ENCODE measurements at regions not wholly inside any gene's neighbourhood (a gene's known extent, or its start where the extent isn't known, plus 50 kb on each side); places are given as distances from the start of the nearest gene placed in this dataset.

DNA sequence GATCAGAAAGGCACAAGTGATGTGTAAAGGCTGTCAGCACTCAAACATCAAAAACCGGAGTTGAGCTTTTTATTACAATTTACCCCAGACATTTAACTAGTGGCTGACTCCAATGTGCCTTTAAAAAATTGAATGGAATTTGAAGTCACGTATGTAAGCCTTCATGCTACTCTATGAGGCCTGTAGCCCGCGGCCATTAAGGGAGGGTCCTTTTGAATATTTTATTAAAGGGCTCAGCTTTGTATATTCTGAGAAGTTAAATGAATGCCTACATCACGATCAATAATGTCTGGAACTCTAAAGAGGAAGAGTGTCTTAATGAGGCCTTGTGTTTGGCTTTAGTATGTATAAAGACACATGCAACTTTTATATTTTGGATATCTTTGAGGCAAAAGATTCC, 916.6 kb upstream of the CELF2 start:
- Histone ChIP-seq H3K36me3 (ENCODE audit: control insufficient read depth in 2 of 2, insufficient read depth in 2 of 2, low read length in 1 of 2) (no peaks in the 10 kb centered on the region), H3K27ac (ENCODE audit: low read depth in 2 of 2, low read length in 1 of 2) (no peak overlapping the region), H3K4me1 (ENCODE audit: control insufficient read depth in 2 of 2, insufficient read depth in 2 of 2, low read length in 1 of 2) (no peaks in the 10 kb centered on the region), H3K9me3 (ENCODE audit: control insufficient read depth in 2 of 2, insufficient read depth in 1 of 2, low read depth in 1 of 2, low read length in 1 of 2) (no peaks in the 10 kb centered on the region), H3K27me3 (ENCODE audit: control insufficient read depth in 1 of 2, insufficient read depth in 2 of 2, low read length in 2 of 2) (no peaks in the 10 kb centered on the region), H3K4me3 (ENCODE audit: low read depth in 1 of 2, low read length in 2 of 2) (no peak overlapping the region)
- WGBS, 2 donors = 90% methylated on average over 5 of the region's 5 CpGs

DNA sequence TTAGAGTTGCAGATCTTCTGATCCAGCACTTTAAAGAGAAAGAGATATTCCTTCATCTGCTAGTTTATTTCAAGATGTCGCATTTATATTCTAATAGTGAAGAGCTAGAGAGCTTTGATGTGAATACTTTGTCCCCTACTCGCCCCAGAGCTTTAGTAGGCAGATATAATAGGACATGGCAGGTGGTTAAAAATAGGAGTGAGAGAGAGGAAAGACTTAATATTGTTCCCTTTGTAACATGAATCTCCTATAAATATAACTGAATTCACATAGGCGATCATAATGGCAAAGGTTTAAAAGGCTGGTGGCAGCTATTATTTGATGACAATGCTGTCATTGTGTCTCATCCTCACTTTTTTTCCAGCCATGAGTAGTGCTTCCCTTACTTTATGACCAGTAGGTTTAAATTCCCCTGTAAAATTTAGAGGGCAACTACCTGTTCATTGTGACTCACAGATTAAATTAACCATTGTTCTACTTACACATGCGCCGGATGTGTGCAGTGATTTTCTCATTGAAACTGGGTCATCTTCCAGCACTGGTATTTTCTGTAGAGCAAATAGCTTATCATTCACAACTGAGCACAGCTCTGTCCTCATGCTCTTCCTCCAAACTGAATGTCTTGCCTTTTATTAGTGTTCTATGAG, 906.7 kb upstream of the CELF2 start:
- H3K4me3 ChIP-seq (ENCODE audit: low read depth in 1 of 2, low read length in 2 of 2) = no peak overlapping the region
- no peaks in the 10 kb centered on the region for H3K27me3 ChIP-seq (ENCODE audit: control insufficient read depth in 1 of 2, insufficient read depth in 2 of 2, low read length in 2 of 2)
- H3K27ac ChIP-seq (ENCODE audit: low read depth in 2 of 2, low read length in 1 of 2) = no peak overlapping the region
- WGBS, 2 donors = 79 to 88% methylated on average over 5 of the region's 5 CpGs
- no peaks in the 10 kb centered on the region for H3K36me3 ChIP-seq (ENCODE audit: control insufficient read depth in 2 of 2, insufficient read depth in 2 of 2, low read length in 1 of 2)
- H3K4me1 ChIP-seq (ENCODE audit: control insufficient read depth in 2 of 2, insufficient read depth in 2 of 2, low read length in 1 of 2) = no peaks in the 10 kb centered on the region
- no peaks in the 10 kb centered on the region for H3K9me3 ChIP-seq (ENCODE audit: control insufficient read depth in 2 of 2, insufficient read depth in 1 of 2, low read depth in 1 of 2, low read length in 1 of 2)

DNA sequence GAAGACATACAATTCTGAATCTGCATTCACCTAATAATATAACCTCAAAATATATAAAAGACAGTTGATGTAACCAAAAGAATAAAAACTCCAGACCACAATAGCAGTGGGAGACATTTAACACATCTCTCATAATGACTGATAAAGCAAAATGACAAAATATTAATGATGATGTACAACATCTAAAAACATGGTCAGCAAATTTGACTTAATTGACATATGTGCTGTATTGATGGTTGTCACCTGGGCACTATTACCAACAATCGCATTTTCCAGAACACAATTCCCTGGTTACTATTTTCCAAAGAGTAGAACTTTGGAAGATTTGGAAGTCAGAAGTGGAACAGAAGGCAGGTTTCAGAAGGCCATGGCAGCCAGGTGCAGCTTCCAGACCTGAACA, 899.5 kb upstream of the CELF2 start:
- H3K36me3 ChIP-seq (ENCODE audit: control insufficient read depth in 2 of 2, insufficient read depth in 2 of 2, low read length in 1 of 2) = no peaks in the 10 kb centered on the region
- H3K9me3 ChIP-seq (ENCODE audit: control insufficient read depth in 2 of 2, insufficient read depth in 1 of 2, low read depth in 1 of 2, low read length in 1 of 2) = no peaks in the 10 kb centered on the region
- WGBS, 2 donors = 96 to 98% methylated on average over 1 of the region's 1 CpG
- no peaks in the 10 kb centered on the region for H3K4me1 ChIP-seq (ENCODE audit: control insufficient read depth in 2 of 2, insufficient read depth in 2 of 2, low read length in 1 of 2)
- H3K27me3 ChIP-seq (ENCODE audit: control insufficient read depth in 1 of 2, insufficient read depth in 2 of 2, low read length in 2 of 2) = no peaks in the 10 kb centered on the region
- no peak overlapping the region for H3K4me3 ChIP-seq (ENCODE audit: low read depth in 1 of 2, low read length in 2 of 2)
- no peak overlapping the region for H3K27ac ChIP-seq (ENCODE audit: low read depth in 2 of 2, low read length in 1 of 2)

DNA sequence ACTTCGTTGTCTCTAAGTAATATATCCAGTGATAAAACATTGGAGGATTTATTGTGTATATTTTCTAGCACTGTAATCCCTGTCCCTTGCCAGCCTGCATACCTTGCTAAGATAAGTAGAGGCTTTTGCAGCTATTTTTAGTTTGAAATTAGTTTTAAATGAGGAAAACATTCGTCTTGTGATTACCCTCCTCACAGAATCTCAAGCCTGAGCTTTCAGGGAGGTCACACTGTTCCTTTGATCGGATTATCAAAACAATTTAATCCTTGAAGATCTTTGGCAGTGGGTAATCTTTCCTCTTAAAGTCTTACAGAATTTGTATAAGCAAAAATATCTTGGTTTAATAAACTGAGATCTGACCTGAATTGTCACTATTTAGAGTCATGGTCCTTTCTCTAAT, 897.0 kb upstream of the CELF2 start:
- no peaks in the 10 kb centered on the region for H3K4me1 ChIP-seq (ENCODE audit: control insufficient read depth in 2 of 2, insufficient read depth in 2 of 2, low read length in 1 of 2)
- H3K27me3 ChIP-seq (ENCODE audit: control insufficient read depth in 1 of 2, insufficient read depth in 2 of 2, low read length in 2 of 2) = no peaks in the 10 kb centered on the region
- no peaks in the 10 kb centered on the region for H3K36me3 ChIP-seq (ENCODE audit: control insufficient read depth in 2 of 2, insufficient read depth in 2 of 2, low read length in 1 of 2)
- no peak overlapping the region for H3K4me3 ChIP-seq (ENCODE audit: low read depth in 1 of 2, low read length in 2 of 2)
- H3K27ac ChIP-seq (ENCODE audit: low read depth in 2 of 2, low read length in 1 of 2) = no peak overlapping the region
- WGBS, 2 donors = 34 to 38% methylated on average over 3 of the region's 3 CpGs
- no peaks in the 10 kb centered on the region for H3K9me3 ChIP-seq (ENCODE audit: control insufficient read depth in 2 of 2, insufficient read depth in 1 of 2, low read depth in 1 of 2, low read length in 1 of 2)

DNA sequence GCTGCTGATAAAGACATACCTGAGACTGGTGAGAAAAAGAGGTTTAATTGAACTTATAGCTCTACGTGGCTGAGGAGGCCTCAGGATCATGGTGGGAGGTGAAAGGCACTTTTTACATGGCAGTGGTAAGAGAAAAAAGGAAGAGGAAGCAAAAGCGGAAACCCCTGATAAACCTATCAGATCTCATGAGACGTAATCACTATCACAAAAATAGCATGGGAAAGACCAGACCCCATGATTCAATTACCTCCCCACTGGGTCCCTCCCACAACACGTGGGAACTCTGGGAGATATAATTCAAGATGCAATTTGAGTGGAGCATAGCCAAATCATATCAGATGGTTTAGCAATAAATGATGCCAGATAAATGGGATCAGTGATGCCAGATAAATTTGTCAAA, 892.0 kb upstream of the CELF2 start:
- no peaks in the 10 kb centered on the region for H3K36me3 ChIP-seq (ENCODE audit: control insufficient read depth in 2 of 2, insufficient read depth in 2 of 2, low read length in 1 of 2)
- H3K4me3 ChIP-seq (ENCODE audit: low read depth in 1 of 2, low read length in 2 of 2) = no peak overlapping the region
- H3K27ac ChIP-seq (ENCODE audit: low read depth in 2 of 2, low read length in 1 of 2) = no peak overlapping the region
- H3K4me1 ChIP-seq (ENCODE audit: control insufficient read depth in 2 of 2, insufficient read depth in 2 of 2, low read length in 1 of 2) = no peaks in the 10 kb centered on the region
- no peaks in the 10 kb centered on the region for H3K9me3 ChIP-seq (ENCODE audit: control insufficient read depth in 2 of 2, insufficient read depth in 1 of 2, low read depth in 1 of 2, low read length in 1 of 2)
- H3K27me3 ChIP-seq (ENCODE audit: control insufficient read depth in 1 of 2, insufficient read depth in 2 of 2, low read length in 2 of 2) = no peaks in the 10 kb centered on the region
- 68 to 70% methylated on average over 4 of the region's 4 CpGs for WGBS, 2 donors

DNA sequence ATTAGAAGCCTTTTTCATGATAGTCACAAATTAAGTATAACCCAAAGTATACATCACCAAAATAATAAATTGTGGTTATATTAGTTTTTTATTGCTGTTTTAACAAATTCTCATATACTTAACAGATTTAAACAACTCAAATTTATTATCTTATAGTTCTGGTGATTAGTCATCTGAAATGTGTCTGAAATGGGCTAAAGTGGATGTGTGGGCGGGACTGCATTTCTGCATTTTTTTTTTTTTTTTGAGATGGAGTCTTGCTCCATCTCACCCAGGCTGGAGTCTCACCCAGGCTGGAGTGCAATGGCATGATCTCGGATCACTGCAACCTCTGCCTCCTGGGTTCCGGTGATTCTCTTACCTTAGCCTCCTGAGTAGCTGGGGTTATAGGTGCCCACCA, 891.5 kb upstream of the CELF2 start:
- Histone ChIP-seq H3K36me3 (ENCODE audit: control insufficient read depth in 2 of 2, insufficient read depth in 2 of 2, low read length in 1 of 2) (no peaks in the 10 kb centered on the region), H3K4me3 (ENCODE audit: low read depth in 1 of 2, low read length in 2 of 2) (no peak overlapping the region), H3K4me1 (ENCODE audit: control insufficient read depth in 2 of 2, insufficient read depth in 2 of 2, low read length in 1 of 2) (no peaks in the 10 kb centered on the region), H3K9me3 (ENCODE audit: control insufficient read depth in 2 of 2, insufficient read depth in 1 of 2, low read depth in 1 of 2, low read length in 1 of 2) (no peaks in the 10 kb centered on the region), H3K27ac (ENCODE audit: low read depth in 2 of 2, low read length in 1 of 2) (no peak overlapping the region), H3K27me3 (ENCODE audit: control insufficient read depth in 1 of 2, insufficient read depth in 2 of 2, low read length in 2 of 2) (no peaks in the 10 kb centered on the region)
- WGBS, 2 donors = 92 to 95% methylated on average over 3 of the region's 3 CpGs

DNA sequence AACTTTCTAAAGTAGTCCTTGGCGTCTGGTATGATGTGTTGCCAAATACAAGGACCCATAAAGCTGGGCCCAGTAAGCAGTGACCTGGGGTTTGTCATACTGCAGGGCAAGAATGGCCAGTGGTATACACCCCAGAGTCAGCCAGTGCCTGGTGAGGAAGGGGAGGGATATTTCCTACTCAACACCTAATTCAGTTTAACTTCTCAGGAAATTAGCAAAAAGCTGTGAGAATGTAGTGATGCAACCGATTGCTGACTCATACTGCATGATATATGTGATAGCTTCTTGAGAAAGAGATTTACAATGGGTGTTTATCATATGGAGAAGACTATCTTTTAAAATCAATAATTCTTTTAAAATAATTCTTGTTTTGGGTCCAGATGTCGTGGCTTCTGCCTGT, 889.3 kb upstream of the CELF2 start:
- WGBS, 2 donors = 70 to 74% methylated on average over 3 of the region's 3 CpGs
- Histone ChIP-seq H3K36me3 (ENCODE audit: control insufficient read depth in 2 of 2, insufficient read depth in 2 of 2, low read length in 1 of 2) (no peaks in the 10 kb centered on the region), H3K27me3 (ENCODE audit: control insufficient read depth in 1 of 2, insufficient read depth in 2 of 2, low read length in 2 of 2) (no peaks in the 10 kb centered on the region), H3K4me3 (ENCODE audit: low read depth in 1 of 2, low read length in 2 of 2) (no peak overlapping the region), H3K4me1 (ENCODE audit: control insufficient read depth in 2 of 2, insufficient read depth in 2 of 2, low read length in 1 of 2) (no peaks in the 10 kb centered on the region), H3K27ac (ENCODE audit: low read depth in 2 of 2, low read length in 1 of 2) (no peak overlapping the region), H3K9me3 (ENCODE audit: control insufficient read depth in 2 of 2, insufficient read depth in 1 of 2, low read depth in 1 of 2, low read length in 1 of 2) (no peaks in the 10 kb centered on the region)

DNA sequence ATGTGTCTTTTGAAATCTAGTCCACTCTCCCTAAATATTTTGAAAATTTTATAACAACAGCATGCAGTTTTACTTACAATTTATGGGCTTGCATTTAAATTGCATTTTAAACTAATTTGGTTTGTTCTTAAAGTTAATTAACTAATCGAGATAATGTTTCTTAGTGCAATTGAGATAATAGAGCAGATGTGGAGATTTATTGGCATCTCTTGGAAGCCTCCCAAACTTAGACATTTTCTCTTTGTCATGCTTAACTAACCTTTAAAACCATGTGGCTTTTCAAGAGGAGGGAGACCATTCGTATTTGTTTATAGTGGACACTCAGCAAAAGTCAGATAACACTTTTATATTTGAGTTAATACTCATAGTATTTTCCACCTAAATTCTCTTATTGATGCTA, 887.0 kb upstream of the CELF2 start:
- H3K4me3 ChIP-seq (ENCODE audit: low read depth in 1 of 2, low read length in 2 of 2) = no peak overlapping the region
- H3K27ac ChIP-seq (ENCODE audit: low read depth in 2 of 2, low read length in 1 of 2) = no peak overlapping the region
- WGBS, 2 donors = 64 to 70% methylated on average over 2 of the region's 2 CpGs
- no peaks in the 10 kb centered on the region for H3K9me3 ChIP-seq (ENCODE audit: control insufficient read depth in 2 of 2, insufficient read depth in 1 of 2, low read depth in 1 of 2, low read length in 1 of 2)
- no peaks in the 10 kb centered on the region for H3K4me1 ChIP-seq (ENCODE audit: control insufficient read depth in 2 of 2, insufficient read depth in 2 of 2, low read length in 1 of 2)
- no peaks in the 10 kb centered on the region for H3K27me3 ChIP-seq (ENCODE audit: control insufficient read depth in 1 of 2, insufficient read depth in 2 of 2, low read length in 2 of 2)
- no peaks in the 10 kb centered on the region for H3K36me3 ChIP-seq (ENCODE audit: control insufficient read depth in 2 of 2, insufficient read depth in 2 of 2, low read length in 1 of 2)

DNA sequence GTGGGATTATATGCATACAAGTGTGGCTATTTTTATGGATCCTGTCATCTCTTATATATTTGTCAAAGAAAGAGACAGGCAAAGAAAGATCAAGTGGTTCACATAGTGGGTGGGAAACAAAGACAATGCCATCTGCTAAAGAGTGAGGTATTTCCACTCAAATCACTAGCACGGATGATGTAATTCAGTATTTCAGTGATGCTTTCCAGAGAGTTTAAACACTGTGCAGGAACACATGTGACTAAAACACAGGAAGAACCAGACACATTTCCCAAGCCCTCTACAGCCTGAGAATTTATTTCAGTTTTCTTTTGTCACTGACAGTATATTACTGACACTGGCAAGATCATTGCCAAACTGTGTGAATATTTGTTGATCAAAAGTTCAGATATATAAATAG, 885.7 kb upstream of the CELF2 start:
- Histone ChIP-seq H3K27me3 (ENCODE audit: control insufficient read depth in 1 of 2, insufficient read depth in 2 of 2, low read length in 2 of 2) (no peaks in the 10 kb centered on the region), H3K36me3 (ENCODE audit: control insufficient read depth in 2 of 2, insufficient read depth in 2 of 2, low read length in 1 of 2) (no peaks in the 10 kb centered on the region), H3K27ac (ENCODE audit: low read depth in 2 of 2, low read length in 1 of 2) (no peak overlapping the region), H3K9me3 (ENCODE audit: control insufficient read depth in 2 of 2, insufficient read depth in 1 of 2, low read depth in 1 of 2, low read length in 1 of 2) (no peaks in the 10 kb centered on the region), H3K4me1 (ENCODE audit: control insufficient read depth in 2 of 2, insufficient read depth in 2 of 2, low read length in 1 of 2) (no peaks in the 10 kb centered on the region), H3K4me3 (ENCODE audit: low read depth in 1 of 2, low read length in 2 of 2) (no peak overlapping the region)
- WGBS, 2 donors = 49 to 68% methylated on average over 1 of the region's 1 CpG

DNA sequence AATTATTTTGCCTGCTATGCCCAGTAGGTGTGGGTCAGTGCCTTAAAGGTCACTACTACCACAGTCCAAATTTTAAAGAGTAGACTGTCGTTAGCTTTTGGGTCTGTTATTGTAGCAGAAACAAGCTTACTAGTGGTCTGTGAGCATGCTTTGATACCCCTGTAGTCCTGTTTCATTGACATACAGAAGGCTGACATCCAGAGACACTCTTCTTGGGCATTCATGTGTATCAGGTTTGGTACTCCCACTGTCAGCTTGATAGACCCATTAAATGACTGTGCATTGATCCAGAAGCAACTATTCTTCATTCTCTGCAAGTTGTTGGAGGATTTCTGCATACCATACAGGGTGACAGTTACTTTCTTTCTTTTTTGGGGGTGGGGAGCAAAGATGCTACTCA, 884.4 kb upstream of the CELF2 start:
- 71 to 79% methylated on average over 1 of the region's 1 CpG for WGBS, 2 donors
- no peak overlapping the region for H3K4me3 ChIP-seq (ENCODE audit: low read depth in 1 of 2, low read length in 2 of 2)

More for the DNA sequence above, 884.4 kb upstream of the CELF2 start:
- no peaks in the 10 kb centered on the region for H3K36me3 ChIP-seq (ENCODE audit: control insufficient read depth in 2 of 2, insufficient read depth in 2 of 2, low read length in 1 of 2)
- no peak overlapping the region for H3K27ac ChIP-seq (ENCODE audit: low read depth in 2 of 2, low read length in 1 of 2)
- H3K27me3 ChIP-seq (ENCODE audit: control insufficient read depth in 1 of 2, insufficient read depth in 2 of 2, low read length in 2 of 2) = no peaks in the 10 kb centered on the region
- H3K4me1 ChIP-seq (ENCODE audit: control insufficient read depth in 2 of 2, insufficient read depth in 2 of 2, low read length in 1 of 2) = no peaks in the 10 kb centered on the region
- no peaks in the 10 kb centered on the region for H3K9me3 ChIP-seq (ENCODE audit: control insufficient read depth in 2 of 2, insufficient read depth in 1 of 2, low read depth in 1 of 2, low read length in 1 of 2)

Measured in esophagus (tissue), 2 donors.